Neural cell (in vitro differentiated cells): ENCODE measurements at regions not wholly inside any gene's neighbourhood (a gene's known extent, or its start where the extent isn't known, plus 50 kb on each side); places are given as distances from the start of the nearest gene placed in this dataset.

ENCODE experiments used
- EP300 ChIP-seq: fragments of 450-650 bp; conservative IDR thresholded peaks from 2 replicates; pipeline ENCODE4 v1.6.1; 2014; ENCODE audit warnings: antibody characterized with exemption, mild to moderate bottlenecking, moderate library complexity; ENCODE audit not compliant: poor library complexity, severe bottlenecking
- EZH2 ChIP-seq: fragments of 200-600, 300-800 bp; shearing (Covaris generic), sonication (generic); IDR thresholded peaks from 2 replicates; pipeline ENCODE4 v1.6.1; 2014; ENCODE audit warnings: antibody characterized with exemption, low read length, borderline replicate concordance, mild to moderate bottlenecking; ENCODE audit not compliant: insufficient read depth, poor library complexity, severe bottlenecking
- MXI1 ChIP-seq: fragments of 450-650 bp; conservative IDR thresholded peaks from 2 replicates; pipeline ENCODE4 v1.6.1; 2014; ENCODE audit warnings: antibody characterized with exemption, mild to moderate bottlenecking; ENCODE audit not compliant: poor library complexity, severe bottlenecking
- POLR2AphosphoS5 ChIP-seq: IDR thresholded peaks from 2 replicates; pipeline ENCODE4 v1.6.1; 2012
- RAD21 ChIP-seq: fragments of 450-650 bp; conservative IDR thresholded peaks from 2 replicates; pipeline ENCODE4 v1.6.1; 2014; ENCODE audit warnings: antibody characterized with exemption, mild to moderate bottlenecking, moderate library complexity
- SMC3 ChIP-seq: fragments of 450-650 bp; conservative IDR thresholded peaks from 2 replicates; pipeline ENCODE4 v1.6.1; 2014; ENCODE audit warnings: antibody characterized with exemption, mild to moderate bottlenecking, moderate library complexity; ENCODE audit not compliant: poor library complexity
- TAF1 ChIP-seq: IDR thresholded peaks from 2 replicates; pipeline ENCODE4 v1.6.1; 2012; ENCODE audit warnings: low read depth
- TF ChIP-seq, protein P1 (sequence below): fragments of 450-650 bp; IDR thresholded peaks from 2 replicates; pipeline ENCODE4 v1.5.1; 2014; ENCODE audit warnings: antibody characterized with exemption, mild to moderate bottlenecking, moderate library complexity; ENCODE audit not compliant: poor library complexity, severe bottlenecking
- TF ChIP-seq, protein P2 (sequence below): IDR thresholded peaks from 2 replicates; pipeline ENCODE4 v1.6.1; 2012; ENCODE audit warnings: borderline replicate concordance

DNA sequence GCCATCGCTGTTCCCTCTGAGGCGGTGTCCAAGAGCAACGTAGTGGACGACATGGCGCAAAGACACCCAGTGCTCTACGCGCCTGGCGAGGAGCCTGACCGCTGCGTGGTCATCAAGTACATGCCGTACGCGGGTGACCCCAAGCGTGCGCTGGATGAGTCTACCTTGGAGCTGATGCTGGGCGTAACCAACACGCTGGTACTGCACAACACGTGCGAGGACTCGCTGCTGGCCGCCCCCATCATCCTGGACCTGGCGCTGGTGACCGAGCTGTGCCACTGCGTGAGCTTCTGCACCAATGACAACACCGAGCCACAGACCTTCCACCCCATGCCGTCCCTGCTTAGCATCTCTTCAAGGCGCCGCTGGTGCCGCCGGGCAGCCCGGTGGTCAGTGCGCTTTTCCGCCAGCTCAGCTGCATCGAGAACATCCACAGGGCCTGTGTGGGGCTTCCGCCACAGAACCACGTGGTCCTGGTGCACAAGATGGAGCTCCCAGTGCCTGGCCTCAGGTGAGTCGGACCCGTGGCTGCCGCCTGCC, 129.0 kb downstream of the ANAPC4 start:
- TF ChIP-seq, protein P1, sequence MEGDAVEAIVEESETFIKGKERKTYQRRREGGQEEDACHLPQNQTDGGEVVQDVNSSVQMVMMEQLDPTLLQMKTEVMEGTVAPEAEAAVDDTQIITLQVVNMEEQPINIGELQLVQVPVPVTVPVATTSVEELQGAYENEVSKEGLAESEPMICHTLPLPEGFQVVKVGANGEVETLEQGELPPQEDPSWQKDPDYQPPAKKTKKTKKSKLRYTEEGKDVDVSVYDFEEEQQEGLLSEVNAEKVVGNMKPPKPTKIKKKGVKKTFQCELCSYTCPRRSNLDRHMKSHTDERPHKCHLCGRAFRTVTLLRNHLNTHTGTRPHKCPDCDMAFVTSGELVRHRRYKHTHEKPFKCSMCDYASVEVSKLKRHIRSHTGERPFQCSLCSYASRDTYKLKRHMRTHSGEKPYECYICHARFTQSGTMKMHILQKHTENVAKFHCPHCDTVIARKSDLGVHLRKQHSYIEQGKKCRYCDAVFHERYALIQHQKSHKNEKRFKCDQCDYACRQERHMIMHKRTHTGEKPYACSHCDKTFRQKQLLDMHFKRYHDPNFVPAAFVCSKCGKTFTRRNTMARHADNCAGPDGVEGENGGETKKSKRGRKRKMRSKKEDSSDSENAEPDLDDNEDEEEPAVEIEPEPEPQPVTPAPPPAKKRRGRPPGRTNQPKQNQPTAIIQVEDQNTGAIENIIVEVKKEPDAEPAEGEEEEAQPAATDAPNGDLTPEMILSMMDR: no peak
- TF ChIP-seq EP300 (no peak), RAD21 (no peak), TAF1 (no peak), EZH2 (no peak), POLR2AphosphoS5 (no peak), SMC3 (no peak), MXI1 (no peak)
- TF ChIP-seq, protein P2, sequence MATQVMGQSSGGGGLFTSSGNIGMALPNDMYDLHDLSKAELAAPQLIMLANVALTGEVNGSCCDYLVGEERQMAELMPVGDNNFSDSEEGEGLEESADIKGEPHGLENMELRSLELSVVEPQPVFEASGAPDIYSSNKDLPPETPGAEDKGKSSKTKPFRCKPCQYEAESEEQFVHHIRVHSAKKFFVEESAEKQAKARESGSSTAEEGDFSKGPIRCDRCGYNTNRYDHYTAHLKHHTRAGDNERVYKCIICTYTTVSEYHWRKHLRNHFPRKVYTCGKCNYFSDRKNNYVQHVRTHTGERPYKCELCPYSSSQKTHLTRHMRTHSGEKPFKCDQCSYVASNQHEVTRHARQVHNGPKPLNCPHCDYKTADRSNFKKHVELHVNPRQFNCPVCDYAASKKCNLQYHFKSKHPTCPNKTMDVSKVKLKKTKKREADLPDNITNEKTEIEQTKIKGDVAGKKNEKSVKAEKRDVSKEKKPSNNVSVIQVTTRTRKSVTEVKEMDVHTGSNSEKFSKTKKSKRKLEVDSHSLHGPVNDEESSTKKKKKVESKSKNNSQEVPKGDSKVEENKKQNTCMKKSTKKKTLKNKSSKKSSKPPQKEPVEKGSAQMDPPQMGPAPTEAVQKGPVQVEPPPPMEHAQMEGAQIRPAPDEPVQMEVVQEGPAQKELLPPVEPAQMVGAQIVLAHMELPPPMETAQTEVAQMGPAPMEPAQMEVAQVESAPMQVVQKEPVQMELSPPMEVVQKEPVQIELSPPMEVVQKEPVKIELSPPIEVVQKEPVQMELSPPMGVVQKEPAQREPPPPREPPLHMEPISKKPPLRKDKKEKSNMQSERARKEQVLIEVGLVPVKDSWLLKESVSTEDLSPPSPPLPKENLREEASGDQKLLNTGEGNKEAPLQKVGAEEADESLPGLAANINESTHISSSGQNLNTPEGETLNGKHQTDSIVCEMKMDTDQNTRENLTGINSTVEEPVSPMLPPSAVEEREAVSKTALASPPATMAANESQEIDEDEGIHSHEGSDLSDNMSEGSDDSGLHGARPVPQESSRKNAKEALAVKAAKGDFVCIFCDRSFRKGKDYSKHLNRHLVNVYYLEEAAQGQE: no peak
